ENCODE measurements at regions not wholly inside any gene's neighbourhood (a gene's known extent, or its start where the extent isn't known, plus 50 kb on each side); places are given as distances from the start of the nearest gene placed in this dataset.

- no peaks in the 10 kb centered on the region for H3K36me3 ChIP-seq (ENCODE audit: insufficient read depth, low read length)
- TF ChIP-seq CTCF (IDR thresholded peaks at IDR 0.05; ENCODE audit: extremely low read depth, low read depth, low read length): no peak
- no peak overlapping the region for H3K4me2 ChIP-seq (ENCODE audit: insufficient read depth, low read length)
- H4K20me1 ChIP-seq (ENCODE audit: insufficient read depth, low read length): no peaks in the 10 kb centered on the region
- DNase-seq (ENCODE audit: insufficient read length, low spot score, missing footprints): no peak
- H2AFZ ChIP-seq (ENCODE audit: low read length): no peak overlapping the region
- no peak overlapping the region for H3K27ac ChIP-seq (ENCODE audit: low read depth, low read length)
- H3K4me3 ChIP-seq (ENCODE audit: insufficient read depth, low read length): no peak overlapping the region
- no peaks in the 10 kb centered on the region for H3K9me3 ChIP-seq (ENCODE audit: low read depth, low read length)
- no peaks in the 10 kb centered on the region for H3K79me2 ChIP-seq (ENCODE audit: insufficient read depth, low read length)
- H3K27me3 ChIP-seq (ENCODE audit: insufficient read depth, low read length): no peaks in the 10 kb centered on the region
- H3K4me1 ChIP-seq (ENCODE audit: insufficient read depth, low read length): no peaks in the 10 kb centered on the region
These were observed 76.4 kb upstream of the BCL11A start for GRCh38 chr2:60629801-60630385.

GRCh38 chr2:60633615-60634014 is 80.2 kb upstream of the BCL11A start:
- H3K27me3 ChIP-seq (ENCODE audit: insufficient read depth, low read length): no peaks in the 10 kb centered on the region
- no peaks in the 10 kb centered on the region for H3K79me2 ChIP-seq (ENCODE audit: insufficient read depth, low read length)
- no peaks in the 10 kb centered on the region for H3K9me3 ChIP-seq (ENCODE audit: low read depth, low read length)
- H4K20me1 ChIP-seq (ENCODE audit: insufficient read depth, low read length): no peaks in the 10 kb centered on the region
- no peak for TF ChIP-seq CTCF (IDR thresholded peaks at IDR 0.05; ENCODE audit: extremely low read depth, low read depth, low read length)
- H3K4me1 ChIP-seq (ENCODE audit: insufficient read depth, low read length): no peaks in the 10 kb centered on the region
- H2AFZ ChIP-seq (ENCODE audit: low read length): no peak overlapping the region
- H3K4me3 ChIP-seq (ENCODE audit: insufficient read depth, low read length): no peak overlapping the region
- H3K27ac ChIP-seq (ENCODE audit: low read depth, low read length): no peak overlapping the region
- H3K36me3 ChIP-seq (ENCODE audit: insufficient read depth, low read length): no peaks in the 10 kb centered on the region
- DNase-seq (ENCODE audit: insufficient read length, low spot score, missing footprints): no peak
- H3K4me2 ChIP-seq (ENCODE audit: insufficient read depth, low read length): no peak overlapping the region

GRCh38 chr2:60634438-60634837 is 81.0 kb upstream of the BCL11A start:
- no peak overlapping the region for H2AFZ ChIP-seq (ENCODE audit: low read length)
- H3K4me2 ChIP-seq (ENCODE audit: insufficient read depth, low read length): no peak overlapping the region
- H3K4me1 ChIP-seq (ENCODE audit: insufficient read depth, low read length): no peaks in the 10 kb centered on the region
- no peaks in the 10 kb centered on the region for H3K36me3 ChIP-seq (ENCODE audit: insufficient read depth, low read length)
- H3K27me3 ChIP-seq (ENCODE audit: insufficient read depth, low read length): no peaks in the 10 kb centered on the region
- DNase-seq (ENCODE audit: insufficient read length, low spot score, missing footprints): no peak
- H3K79me2 ChIP-seq (ENCODE audit: insufficient read depth, low read length): no peaks in the 10 kb centered on the region
- no peak for TF ChIP-seq CTCF (IDR thresholded peaks at IDR 0.05; ENCODE audit: extremely low read depth, low read depth, low read length)
- H3K9me3 ChIP-seq (ENCODE audit: low read depth, low read length): no peaks in the 10 kb centered on the region
- no peaks in the 10 kb centered on the region for H4K20me1 ChIP-seq (ENCODE audit: insufficient read depth, low read length)
- H3K4me3 ChIP-seq (ENCODE audit: insufficient read depth, low read length): no peak overlapping the region
- H3K27ac ChIP-seq (ENCODE audit: low read depth, low read length): no peak overlapping the region

GRCh38 chr2:60641811-60642788 is 88.6 kb upstream of the BCL11A start:
- peak; percentile 75 for DNase-seq (ENCODE audit: insufficient read length, low spot score, missing footprints)
- Histone ChIP-seq H4K20me1 (ENCODE audit: insufficient read depth, low read length) (no peaks in the 10 kb centered on the region), H3K27me3 (ENCODE audit: insufficient read depth, low read length) (peaks cover 8% of the 10 kb centered on the region), H3K9me3 (ENCODE audit: low read depth, low read length) (no peaks in the 10 kb centered on the region), H2AFZ (ENCODE audit: low read length) (no peak overlapping the region), H3K4me2 (ENCODE audit: insufficient read depth, low read length) (no peak overlapping the region), H3K27ac (ENCODE audit: low read depth, low read length) (no peak overlapping the region), H3K79me2 (ENCODE audit: insufficient read depth, low read length) (no peaks in the 10 kb centered on the region), H3K4me1 (ENCODE audit: insufficient read depth, low read length) (no peaks in the 10 kb centered on the region), H3K4me3 (ENCODE audit: insufficient read depth, low read length) (no peak overlapping the region), H3K36me3 (ENCODE audit: insufficient read depth, low read length) (no peaks in the 10 kb centered on the region)
- TF ChIP-seq CTCF (IDR thresholded peaks at IDR 0.05; ENCODE audit: extremely low read depth, low read depth, low read length): peak; percentile 77

Data from osteoblast (primary cell).